ENCODE measurements at regions not wholly inside any gene's neighbourhood (a gene's known extent, or its start where the extent isn't known, plus 50 kb on each side); places are given as distances from the start of the nearest gene placed in this dataset.

- no peak for TF ChIP-seq CTCF (conservative IDR thresholded peaks at IDR 0.05; ENCODE audit: low read depth, low read length)
- TF ChIP-seq POLR2A (IDR thresholded peaks at IDR 0.05; ENCODE audit: low read depth, low read length) = no peak
- TF ChIP-seq SMC3 (IDR thresholded peaks at IDR 0.05; ENCODE audit: low read depth, low read length) = no peak
These were observed 1031.6 kb upstream of the SEMA6D start for GRCh38 chr15:46685681-46686080.

All from IMR-90 (cell line).